ENCODE measurements at regions not wholly inside any gene's neighbourhood (a gene's known extent, or its start where the extent isn't known, plus 50 kb on each side); places are given as distances from the start of the nearest gene placed in this dataset.

DNA sequence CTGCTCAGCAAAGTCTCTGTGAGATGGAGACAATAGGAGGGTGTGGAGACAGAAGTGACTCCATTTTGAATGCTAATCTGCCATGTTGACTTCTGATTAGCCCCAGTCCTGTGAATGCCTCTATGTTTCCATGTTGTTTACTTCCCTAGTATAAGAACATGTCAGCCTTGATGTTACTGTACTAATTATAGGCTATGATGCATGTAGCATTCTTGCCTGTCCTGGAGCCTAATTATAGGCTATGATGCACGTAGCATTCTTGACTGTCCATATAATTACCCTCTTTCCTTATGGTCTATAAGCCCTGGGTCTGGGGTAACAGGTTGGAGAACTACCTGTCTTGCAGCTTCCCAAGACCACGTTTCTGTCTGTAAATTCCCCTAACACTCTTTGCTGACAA, 353.3 kb upstream of the CLINT1 start:
- TF ChIP-seq, protein P1, sequence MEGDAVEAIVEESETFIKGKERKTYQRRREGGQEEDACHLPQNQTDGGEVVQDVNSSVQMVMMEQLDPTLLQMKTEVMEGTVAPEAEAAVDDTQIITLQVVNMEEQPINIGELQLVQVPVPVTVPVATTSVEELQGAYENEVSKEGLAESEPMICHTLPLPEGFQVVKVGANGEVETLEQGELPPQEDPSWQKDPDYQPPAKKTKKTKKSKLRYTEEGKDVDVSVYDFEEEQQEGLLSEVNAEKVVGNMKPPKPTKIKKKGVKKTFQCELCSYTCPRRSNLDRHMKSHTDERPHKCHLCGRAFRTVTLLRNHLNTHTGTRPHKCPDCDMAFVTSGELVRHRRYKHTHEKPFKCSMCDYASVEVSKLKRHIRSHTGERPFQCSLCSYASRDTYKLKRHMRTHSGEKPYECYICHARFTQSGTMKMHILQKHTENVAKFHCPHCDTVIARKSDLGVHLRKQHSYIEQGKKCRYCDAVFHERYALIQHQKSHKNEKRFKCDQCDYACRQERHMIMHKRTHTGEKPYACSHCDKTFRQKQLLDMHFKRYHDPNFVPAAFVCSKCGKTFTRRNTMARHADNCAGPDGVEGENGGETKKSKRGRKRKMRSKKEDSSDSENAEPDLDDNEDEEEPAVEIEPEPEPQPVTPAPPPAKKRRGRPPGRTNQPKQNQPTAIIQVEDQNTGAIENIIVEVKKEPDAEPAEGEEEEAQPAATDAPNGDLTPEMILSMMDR (IDR thresholded peaks at IDR 0.05): no peak
- no peaks in the 10 kb centered on the region for H3K27me3 ChIP-seq

DNA sequence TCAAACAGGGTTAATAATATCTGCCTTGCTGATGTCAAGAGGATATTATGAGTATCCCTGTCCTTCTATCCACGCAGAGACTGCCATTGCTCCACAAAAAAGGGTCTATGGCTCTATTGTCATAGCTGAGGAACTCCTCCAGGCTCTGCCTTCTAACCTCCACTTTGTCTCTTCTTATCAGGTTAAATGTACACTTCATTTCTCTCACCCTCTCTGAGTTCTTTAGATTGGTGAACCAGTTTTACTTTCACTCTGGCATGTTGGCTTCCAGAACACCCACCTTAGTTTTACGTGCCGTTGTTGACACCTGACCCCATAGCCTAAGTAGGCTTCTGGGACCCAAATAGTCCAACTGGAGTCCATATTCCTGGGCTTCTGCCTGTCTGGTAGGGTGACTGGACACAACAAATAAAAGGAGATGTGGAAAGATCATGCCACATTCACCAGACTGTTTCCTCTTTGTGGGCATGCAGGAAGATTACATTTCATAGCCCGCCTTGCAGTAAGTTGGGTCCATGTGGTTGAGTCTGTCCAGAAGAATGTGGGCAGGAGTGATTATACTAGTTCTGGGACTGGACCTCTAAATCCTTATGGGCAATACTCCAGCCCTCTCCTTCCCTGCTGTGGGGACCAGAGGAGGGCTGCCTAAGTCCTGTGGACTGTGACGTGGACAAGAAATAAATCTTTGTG, 350.4 kb upstream of the CLINT1 start:
- no peak for DNase-seq
- H3K9me3 ChIP-seq: peaks cover 0 to 3% (median 0%) of the 10 kb centered on the region in 3 donors
- no peaks in the 10 kb centered on the region for H3K36me3 ChIP-seq
- no peaks in the 10 kb centered on the region for H3K4me1 ChIP-seq
- no peaks in the 10 kb centered on the region for H3K27me3 ChIP-seq
- intact Hi-C loops (cut with DNase I; ENCODE audit: low total_unique reads): no loop called here
- TF ChIP-seq, protein P1 (IDR thresholded peaks at IDR 0.05): no peak
- H3K27ac ChIP-seq: no peak overlapping the region
- H3K4me3 ChIP-seq: no peak overlapping the region

More for the DNA sequence above, 353.3 kb upstream of the CLINT1 start:
- no peaks in the 10 kb centered on the region for H3K36me3 ChIP-seq
- peaks cover 0 to 3% (median 0%) of the 10 kb centered on the region in 3 donors for H3K9me3 ChIP-seq
- no peak overlapping the region for H3K4me3 ChIP-seq
- no peak for DNase-seq
- H3K4me1 ChIP-seq: no peaks in the 10 kb centered on the region
- intact Hi-C loops (cut with DNase I; ENCODE audit: low total_unique reads): no loop called here
- no peak overlapping the region for H3K27ac ChIP-seq

DNA sequence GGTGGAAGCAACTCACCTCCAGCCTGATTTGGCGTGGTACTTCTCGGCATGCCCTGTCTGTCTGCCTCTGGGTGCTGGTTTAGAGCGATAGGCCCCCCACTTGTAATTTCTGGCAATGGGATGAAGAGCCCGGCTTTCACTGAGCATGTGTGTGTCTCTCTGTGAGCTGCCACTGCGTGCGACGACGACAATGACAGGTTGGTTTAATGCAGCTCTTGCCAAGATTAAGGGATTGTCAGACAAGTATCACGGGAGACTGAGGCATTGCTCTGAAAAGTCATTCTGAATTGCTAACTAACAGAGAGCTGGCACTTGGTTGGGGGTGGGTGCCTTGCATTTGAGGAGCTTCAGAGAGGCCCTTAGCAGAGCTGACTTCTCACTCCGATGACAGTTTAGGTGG, 348.8 kb upstream of the CLINT1 start:
- intact Hi-C loops (cut with DNase I; ENCODE audit: low total_unique reads): no loop called here
- Histone ChIP-seq H3K27me3 (no peaks in the 10 kb centered on the region), H3K4me1 (no peaks in the 10 kb centered on the region), H3K36me3 (no peaks in the 10 kb centered on the region), H3K9me3 (peaks cover 0 to 3% (median 0%) of the 10 kb centered on the region in 3 donors), H3K27ac (no peak overlapping the region), H3K4me3 (no peak overlapping the region)
- DNase-seq: no peak
- TF ChIP-seq, protein P1 (IDR thresholded peaks at IDR 0.05): no peak

DNA sequence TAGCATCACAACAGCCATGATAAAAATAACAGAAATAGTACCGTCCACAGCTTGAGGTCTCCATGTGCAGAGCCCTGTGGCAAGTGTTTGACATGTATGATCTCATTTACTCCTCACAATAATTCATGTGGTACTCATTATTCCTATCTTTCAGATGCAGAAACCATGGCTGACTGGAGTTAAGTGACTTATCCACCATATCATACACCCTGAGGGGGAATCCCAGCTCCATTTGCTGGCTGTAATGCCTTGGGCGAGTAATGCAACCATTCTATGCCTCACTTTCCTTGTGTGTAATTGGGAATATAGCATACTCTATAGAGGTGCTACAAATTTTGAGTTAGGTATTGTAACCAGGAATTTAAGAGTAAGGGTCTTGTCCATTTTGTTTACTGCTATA, 347.0 kb upstream of the CLINT1 start:
- no peaks in the 10 kb centered on the region for H3K27me3 ChIP-seq
- no peak overlapping the region for H3K27ac ChIP-seq
- H3K36me3 ChIP-seq: no peaks in the 10 kb centered on the region
- no peak overlapping the region for H3K4me3 ChIP-seq
- peaks cover 0 to 3% (median 0%) of the 10 kb centered on the region in 3 donors for H3K9me3 ChIP-seq
- DNase-seq: no peak
- intact Hi-C loops (cut with DNase I; ENCODE audit: low total_unique reads): no loop called here
- no peaks in the 10 kb centered on the region for H3K4me1 ChIP-seq
- TF ChIP-seq, protein P1 (IDR thresholded peaks at IDR 0.05): no peak

DNA sequence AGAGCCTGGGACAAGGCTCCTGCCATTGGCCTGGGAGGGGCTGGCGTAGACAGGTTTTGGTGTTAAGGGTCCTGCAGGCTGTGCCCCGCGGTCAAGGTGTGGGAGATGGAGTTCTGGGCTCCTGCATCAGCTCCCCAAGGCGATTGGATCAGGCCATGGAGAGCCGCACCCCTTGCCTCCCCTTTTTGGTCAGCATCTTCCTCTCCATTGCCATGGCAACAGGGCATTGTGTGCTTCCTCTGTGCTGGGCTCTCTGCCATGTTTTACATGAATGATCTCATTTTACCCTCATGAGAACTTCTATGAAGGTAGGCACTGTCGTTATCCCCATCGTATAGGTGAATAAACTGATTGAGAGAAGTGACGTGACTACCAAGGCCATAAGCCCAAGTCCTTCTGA, 344.3 kb upstream of the CLINT1 start:
- H3K9me3 ChIP-seq: no peaks in the 10 kb centered on the region
- H3K27ac ChIP-seq: no peak overlapping the region
- no peaks in the 10 kb centered on the region for H3K27me3 ChIP-seq
- no peak overlapping the region for H3K4me3 ChIP-seq
- TF ChIP-seq, protein P1 (IDR thresholded peaks at IDR 0.05): no peak
- DNase-seq: no peak
- no peaks in the 10 kb centered on the region for H3K4me1 ChIP-seq
- H3K36me3 ChIP-seq: no peaks in the 10 kb centered on the region
- intact Hi-C loops (cut with DNase I; ENCODE audit: low total_unique reads): no loop called here

Data from tibial artery (tissue), 4 donors.